Fibroblast of peridontal ligament (primary cell): ENCODE measurements at regions not wholly inside any gene's neighbourhood (a gene's known extent, or its start where the extent isn't known, plus 50 kb on each side); places are given as distances from the start of the nearest gene placed in this dataset.
"Not testable (repeated sequence)": the region's sequence is repeated elsewhere in the genome, so short reads cannot be mapped to it uniquely, and the experiment has no call there.

Source experiments
- DNase-seq: peaks from one replicate; pipeline ENCODE4 v3.0.0-alpha.2; 2010; ENCODE audit errors: extremely low read depth

GRCh38 chr13:107926515-107926914, 288.8 kb downstream of the LIG4 start:
- not testable (repeated sequence) for DNase-seq

- DNase-seq: not testable (repeated sequence)
These were observed 298.4 kb downstream of the LIG4 start for GRCh38 chr13:107916902-107917301.

GRCh38 chr13:107912745-107913144, 302.6 kb downstream of the LIG4 start:
- DNase-seq: no peak

- DNase-seq: no peak
These were observed 308.1 kb downstream of the LIG4 start for GRCh38 chr13:107907065-107907805.

DNA sequence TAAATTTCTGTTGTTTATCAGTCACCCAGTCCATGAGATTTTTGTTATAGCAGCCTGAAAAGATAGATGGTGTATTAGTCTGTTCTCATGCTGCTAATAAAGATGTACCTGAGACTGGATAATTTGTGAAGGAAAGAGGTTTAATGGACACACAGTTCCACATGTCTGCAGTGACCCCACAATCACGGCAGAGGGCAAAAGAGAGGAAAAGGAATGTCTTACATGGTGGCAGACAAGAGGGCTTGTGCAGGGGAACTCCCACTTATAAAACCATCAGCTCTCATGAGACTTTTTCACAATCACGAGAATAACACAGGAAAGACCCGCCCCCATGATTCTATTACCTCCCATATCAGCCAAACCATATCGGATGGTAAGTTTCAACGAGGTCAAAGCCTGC, 309.2 kb downstream of the LIG4 start:
- no peak for DNase-seq

- DNase-seq: no peak
These were observed 313.3 kb downstream of the LIG4 start for GRCh38 chr13:107901996-107902562.

- DNase-seq: no peak
These were observed 314.1 kb downstream of the LIG4 start for GRCh38 chr13:107901230-107901629.

DNA sequence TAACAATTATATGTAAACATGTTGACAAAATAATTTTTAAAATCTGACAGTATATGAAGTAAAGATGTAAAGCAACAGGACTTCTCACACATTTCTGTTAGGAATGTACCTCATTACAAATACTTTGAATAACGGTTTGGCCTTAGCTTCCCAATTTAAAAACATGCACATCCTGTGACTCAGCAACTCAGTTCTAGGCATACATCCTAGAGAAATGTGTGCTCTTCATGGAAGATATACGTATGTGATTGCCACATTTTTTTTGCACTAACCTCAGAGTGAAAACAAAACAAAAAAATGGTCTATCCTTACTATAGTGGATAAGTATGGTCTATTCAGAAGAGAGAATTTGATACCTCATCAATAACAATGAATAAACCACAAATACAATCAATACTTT, 314.6 kb downstream of the LIG4 start:
- DNase-seq: peak; percentile 31

DNA sequence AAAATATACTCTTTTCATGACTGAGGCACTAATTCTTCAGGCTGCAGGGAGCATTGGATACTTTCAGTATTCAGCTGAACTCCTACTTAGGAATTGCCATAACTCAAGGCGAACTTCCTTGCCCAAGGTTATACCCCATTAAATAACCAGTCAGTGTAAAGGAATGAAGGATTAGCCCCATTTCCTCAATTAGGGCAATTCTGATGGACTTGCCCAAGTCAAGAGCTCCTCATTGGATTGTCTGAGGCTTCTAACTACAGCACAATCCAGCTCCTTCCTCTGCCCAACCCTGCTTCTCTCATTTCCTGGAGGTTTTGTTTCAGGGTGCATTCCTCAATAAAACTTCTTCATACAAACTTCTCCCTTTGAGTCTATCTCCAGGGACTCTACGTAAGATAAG, 329.2 kb downstream of the LIG4 start:
- no peak for DNase-seq

GRCh38 chr13:107884564-107884963, 330.8 kb downstream of the LIG4 start:
- DNase-seq: no peak

GRCh38 chr13:107883561-107884175, 331.7 kb downstream of the LIG4 start:
- peak; percentile 18 for DNase-seq

GRCh38 chr13:107882708-107883560, 332.4 kb downstream of the LIG4 start:
- no peak for DNase-seq

- DNase-seq: peak; percentile 37
These were observed 334.0 kb downstream of the LIG4 start for GRCh38 chr13:107881362-107881761.

- DNase-seq: no peak
These were observed 340.9 kb downstream of the LIG4 start for GRCh38 chr13:107874456-107874855.

GRCh38 chr13:107873926-107874325, 341.4 kb downstream of the LIG4 start:
- no peak for DNase-seq

DNA sequence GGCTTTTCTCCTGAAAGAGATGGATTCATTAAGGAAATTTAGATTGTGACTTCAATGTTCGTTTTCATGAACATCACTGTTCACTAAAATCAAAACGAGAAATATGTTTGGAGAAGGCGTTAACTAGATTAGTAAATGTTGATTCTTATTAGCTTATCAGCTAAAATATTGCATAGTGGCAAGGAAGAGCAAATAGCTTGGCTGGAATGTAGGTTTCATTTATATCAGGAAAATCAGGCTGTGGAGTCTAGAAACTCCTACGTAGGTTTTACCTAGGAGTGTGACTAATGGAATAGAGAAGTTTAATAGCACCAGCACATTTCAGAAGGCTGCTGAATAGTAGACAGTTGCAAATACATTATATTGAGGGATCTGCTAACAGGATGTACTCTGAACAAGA, 344.9 kb downstream of the LIG4 start:
- no peak for DNase-seq

- DNase-seq: peak; percentile 32
These were observed 347.4 kb downstream of the LIG4 start for GRCh38 chr13:107867701-107868661.

DNA sequence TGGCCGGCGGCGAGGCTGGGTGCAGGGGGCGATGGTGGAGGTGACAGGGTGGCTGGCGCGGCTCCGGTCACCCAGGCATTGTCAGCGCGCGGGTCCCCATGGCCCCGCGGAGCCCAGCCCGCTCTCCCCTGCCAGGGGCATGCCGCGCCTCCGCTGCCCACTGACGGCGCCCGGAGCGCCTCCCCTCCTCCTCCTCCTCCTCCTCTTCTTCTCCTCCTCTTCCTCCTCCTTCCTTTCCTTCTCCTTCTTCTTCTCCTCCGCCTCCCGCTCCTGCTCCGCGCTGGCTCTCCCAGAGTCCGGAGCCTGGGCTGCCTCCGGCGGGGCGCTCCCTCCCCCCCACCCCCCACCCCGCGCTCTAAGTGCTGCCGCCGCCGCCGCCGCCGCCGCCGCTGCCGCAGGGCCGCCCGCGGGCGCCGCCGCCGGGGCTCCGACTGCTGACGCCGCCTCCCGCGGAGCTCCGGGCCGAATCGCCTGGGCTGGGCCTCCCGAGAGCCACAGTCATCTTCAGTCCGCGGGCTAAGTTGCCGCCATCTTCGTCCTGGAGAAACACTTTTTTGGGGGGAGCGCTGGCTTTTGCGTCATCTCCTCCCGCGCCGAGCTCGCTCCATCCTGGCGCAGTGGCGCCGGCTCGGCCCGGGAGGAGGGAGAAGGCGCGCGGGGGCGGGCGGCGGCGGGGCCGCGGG, 348.3 kb downstream of the LIG4 start:
- DNase-seq: peak; percentile 31

DNA sequence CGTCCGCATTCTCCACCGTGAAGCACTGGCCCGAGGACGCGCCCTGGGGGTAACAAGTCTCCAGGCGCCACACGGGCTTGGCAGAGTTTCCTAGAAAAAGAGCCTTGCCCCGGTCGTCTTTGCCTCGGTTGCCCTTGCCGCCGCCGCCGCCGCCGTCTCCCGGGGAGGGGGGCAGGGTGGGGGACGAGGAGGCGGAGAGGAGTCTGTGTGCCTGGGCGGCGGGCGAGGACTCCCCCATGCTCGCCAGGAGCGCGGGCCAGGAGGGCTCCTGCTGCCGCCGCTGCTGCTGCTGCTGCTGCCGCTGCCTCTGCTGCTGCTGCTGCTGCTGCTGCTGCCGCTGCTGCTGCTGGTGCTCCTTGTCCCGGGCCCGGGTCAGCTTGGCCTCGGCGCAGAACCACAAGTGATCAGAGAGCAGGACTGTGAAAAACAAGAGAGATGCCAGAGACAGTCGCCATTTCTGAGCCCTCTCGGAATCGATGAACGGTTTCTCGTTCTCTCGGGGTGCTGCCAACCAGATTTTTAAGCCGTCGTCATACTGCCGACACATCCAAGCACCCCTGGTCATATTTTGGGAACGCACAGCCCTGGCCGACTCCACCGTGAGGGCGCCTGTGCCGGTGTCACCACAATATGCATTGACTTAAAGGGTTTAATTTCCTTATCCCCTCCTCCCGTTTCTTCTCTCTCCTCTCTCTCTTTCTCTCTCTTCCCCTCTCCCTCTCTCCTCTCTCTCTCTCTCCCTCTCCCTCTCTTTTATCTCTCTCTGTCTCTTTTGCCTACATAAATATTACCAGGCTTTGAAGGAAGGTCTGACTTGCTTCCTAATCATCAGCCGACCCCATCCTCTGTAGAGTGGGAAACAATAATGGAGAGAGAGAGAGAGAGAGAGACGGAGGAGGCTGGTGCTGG, 349.1 kb downstream of the LIG4 start:
- peak; percentile 16 for DNase-seq
